Aorta (tissue), 5 donors: ENCODE measurements at regions not wholly inside any gene's neighbourhood (a gene's known extent, or its start where the extent isn't known, plus 50 kb on each side); places are given as distances from the start of the nearest gene placed in this dataset.

ENCODE experiments used
- ATAC-seq: fragments of 200-7000 bp; cut with Tn5 transposase; one replicate; pipeline ENCODE4 v1.9.1; 2022; ENCODE audit warnings: moderate library complexity; ENCODE audit not compliant: low FRiP score
- DNase-seq, 2 donors: peaks; one replicate each; pipeline ENCODE4 v3.0.0-alpha.2; 2020
- H3K27ac ChIP-seq, 2 donors: one replicate each; pipeline ENCODE4 v1.5.1; 2013; ENCODE audit warnings: low read length in 2 of 2, mild to moderate bottlenecking in 2 of 2, moderate library complexity in 2 of 2, control low read depth in 1 of 2, inconsistent platforms in 1 of 2, low read depth in 1 of 2
- H3K27me3 ChIP-seq, 2 donors: one replicate each; pipeline ENCODE4 v1.6.1; 2013; ENCODE audit warnings: control low read depth in 1 of 2, low read length in 1 of 2, mild to moderate bottlenecking in 1 of 2, moderate library complexity in 1 of 2; ENCODE audit not compliant: insufficient read depth in 2 of 2, control insufficient read depth in 1 of 2
- H3K36me3 ChIP-seq, 2 donors: one replicate each; pipeline ENCODE4 v1.6.1; 2013; ENCODE audit warnings: control low read depth in 1 of 2, low read length in 1 of 2, mild to moderate bottlenecking in 1 of 2; ENCODE audit not compliant: insufficient read depth in 2 of 2, control insufficient read depth in 1 of 2
- H3K4me1 ChIP-seq, 2 donors: one replicate each; pipeline ENCODE4 v1.6.1; 2013; ENCODE audit warnings: low read length in 2 of 2, control low read depth in 1 of 2, mild to moderate bottlenecking in 1 of 2, moderate library complexity in 1 of 2; ENCODE audit not compliant: insufficient read depth in 2 of 2, control insufficient read depth in 1 of 2
- H3K4me3 ChIP-seq, 2 donors: one replicate each; pipeline ENCODE4 v1.5.1; 2013; ENCODE audit warnings: low read length in 2 of 2, control low read depth in 1 of 2, mild to moderate bottlenecking in 1 of 2
- H3K9me3 ChIP-seq: one replicate; pipeline ENCODE4 v1.6.1; 2013; ENCODE audit warnings: mild to moderate bottlenecking, low read length; ENCODE audit not compliant: control insufficient read depth
- WGBS, 2 donors: extraction: QIAGEN DNeasy Blood & Tissue Kit; methylation state at CpG; one replicate each; pipeline ENCODE4 v1.1.7; 2013; 5-methylcytosine and 5-hydroxymethylcytosine counted together
- intact Hi-C, 2 donors: fragments of 100-400 bp; cut with DNase I; formaldehyde crosslinking; loops; one replicate each; pipeline versions ENCODE4 v1.14.2 to v1.15.0; 2022
- donor health status: healthy with polysubstance abuse.
- donor health status: Bipolar disorder and iron deficiency.
- donor health status: DM: no; HTN: no; CAD: no.
- donor health status: DM: no; HTN: no; CAD: no.
- donor health status: DM: yes; HTN: yes; CAD: no.

DNA sequence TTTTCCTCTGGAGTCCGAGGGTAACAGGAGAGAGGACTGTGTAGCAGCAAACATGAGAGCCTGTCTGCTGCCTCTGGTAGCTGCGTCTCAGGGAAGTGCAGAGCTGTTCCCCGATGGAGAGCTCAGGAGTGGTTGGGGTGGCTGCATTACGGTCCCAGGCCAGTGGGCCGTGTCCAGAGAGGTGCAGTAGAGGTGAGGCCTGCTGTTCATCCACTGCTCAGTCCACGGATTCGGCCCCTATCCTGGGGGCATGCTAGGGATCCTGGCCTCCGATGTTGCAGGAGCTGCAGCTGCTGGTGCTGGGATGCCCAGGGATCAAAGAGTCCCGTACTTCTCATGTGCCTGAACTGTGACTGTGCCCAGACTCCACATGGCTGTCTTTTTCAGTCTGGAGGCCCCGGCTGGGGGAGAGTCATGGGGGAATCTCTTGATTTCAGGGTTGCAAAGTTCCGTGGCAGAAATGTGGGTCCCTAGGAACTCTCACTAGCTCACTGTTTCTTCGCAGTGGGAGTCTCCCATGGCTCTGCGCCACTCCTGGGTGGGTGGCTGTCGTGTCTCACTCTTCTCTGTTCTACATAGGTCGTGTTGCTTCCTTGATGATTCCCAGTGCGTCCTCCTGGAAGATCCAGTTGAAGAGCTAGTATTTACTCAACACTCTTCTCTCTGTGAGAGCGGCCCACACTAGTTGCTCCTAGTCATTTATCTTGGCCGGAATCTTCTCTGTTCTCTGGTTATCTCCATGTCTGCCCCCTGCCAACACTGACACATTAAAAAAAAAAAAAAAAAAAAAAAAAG lies 109.5 kb upstream of the CENPE start:
- Histone ChIP-seq H3K4me1 (no peaks in the 10 kb centered on the region), H3K4me3 (no peak overlapping the region), H3K27ac (no peak overlapping the region), H3K27me3 (peaks cover 0 to 1% of the 10 kb centered on the region in 2 donors), H3K9me3 (no peaks in the 10 kb centered on the region), H3K36me3 (no peaks in the 10 kb centered on the region)
- DNase-seq (peak in 1 of 2 donors; percentile 60), ATAC-seq (peak; percentile 54)
- intact Hi-C loops: no loop called here
- 81 to 83% methylated on average over 18 of the region's 18 CpGs for WGBS, 2 donors

DNA sequence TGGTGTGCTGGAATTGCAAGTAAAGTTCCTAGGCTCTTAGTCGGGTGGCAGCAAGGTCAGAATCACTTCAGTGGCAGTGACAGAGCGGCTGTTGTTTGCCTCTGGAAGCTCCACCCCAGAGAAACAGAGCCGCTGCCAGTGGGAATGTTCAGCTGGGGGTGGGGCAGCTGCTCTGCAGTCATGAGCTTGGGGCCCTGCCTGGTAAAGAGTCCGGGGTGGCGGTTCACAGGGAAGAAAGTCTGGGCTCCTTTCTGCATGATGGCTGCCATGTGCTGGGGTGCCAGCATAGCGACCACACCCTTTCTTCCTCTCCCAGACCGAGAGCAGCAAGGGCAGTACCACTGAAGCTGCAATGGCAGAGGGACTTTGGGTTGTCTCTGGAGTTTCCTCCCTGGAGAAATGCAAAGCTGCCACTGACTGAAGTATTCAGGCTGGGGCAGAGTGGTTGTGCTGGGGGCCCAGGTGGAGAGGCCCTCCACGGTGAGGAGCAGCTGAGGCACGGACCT lies 108.8 kb upstream of the CENPE start:
- no peaks in the 10 kb centered on the region for H3K36me3 ChIP-seq
- intact Hi-C loops: no loop called here

GRCh38 chr4:103305355-103305754 lies 107.2 kb upstream of the CENPE start:
- no peaks in the 10 kb centered on the region for H3K9me3 ChIP-seq
- no peak overlapping the region for H3K4me3 ChIP-seq
- 72 to 80% methylated on average over 2 of the region's 2 CpGs for WGBS, 2 donors
- DNase-seq (no peak), ATAC-seq (no peak)
- no peak overlapping the region for H3K27ac ChIP-seq
- H3K4me1 ChIP-seq: no peaks in the 10 kb centered on the region
- intact Hi-C loops: no loop called here
- H3K36me3 ChIP-seq: no peaks in the 10 kb centered on the region
- H3K27me3 ChIP-seq: peaks cover 0 to 1% of the 10 kb centered on the region in 2 donors

More for the DNA sequence above, 108.8 kb upstream of the CENPE start:
- H3K4me1 ChIP-seq: no peaks in the 10 kb centered on the region
- no peak overlapping the region for H3K27ac ChIP-seq
- WGBS, 2 donors: 21 to 22% methylated on average over 8 to 9 of the region's 9 CpGs
- peaks cover 0 to 1% of the 10 kb centered on the region in 2 donors for H3K27me3 ChIP-seq
- peak; percentile 76 for ATAC-seq
- no peaks in the 10 kb centered on the region for H3K9me3 ChIP-seq
- no peak for DNase-seq
- no peak overlapping the region for H3K4me3 ChIP-seq

DNA sequence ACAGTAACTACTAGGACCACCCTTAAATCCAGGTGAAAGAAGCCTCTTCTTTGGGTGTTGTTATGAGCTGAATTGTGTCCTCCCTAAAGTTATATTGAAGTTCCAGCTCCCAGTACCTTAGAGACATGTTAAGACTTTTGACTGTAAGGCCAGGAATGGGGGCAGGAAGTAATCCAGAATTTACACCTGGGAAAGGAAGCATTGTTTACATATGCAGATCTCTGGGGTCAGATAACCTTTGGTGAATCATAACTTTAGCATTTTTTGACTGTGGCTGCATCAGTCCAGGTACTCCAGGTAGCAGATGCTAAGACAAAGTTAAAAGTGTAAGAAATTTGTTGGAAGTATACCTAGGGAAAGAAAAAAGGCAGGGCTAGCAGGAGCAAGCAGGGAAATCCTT lies 104.9 kb upstream of the CENPE start:
- Histone ChIP-seq H3K27me3 (no peaks in the 10 kb centered on the region), H3K27ac (no peak overlapping the region), H3K9me3 (no peaks in the 10 kb centered on the region), H3K36me3 (no peaks in the 10 kb centered on the region), H3K4me1 (no peaks in the 10 kb centered on the region), H3K4me3 (no peak overlapping the region)
- DNase-seq (no peak), ATAC-seq (no peak)
- intact Hi-C loops: no loop called here

- intact Hi-C loops: no loop called here
- no peak for ATAC-seq
- no peak overlapping the region for H3K27ac ChIP-seq
- WGBS, 2 donors: 44 to 51% methylated on average over 3 of the region's 3 CpGs
- H3K36me3 ChIP-seq: no peaks in the 10 kb centered on the region
- H3K27me3 ChIP-seq: no peaks in the 10 kb centered on the region
- H3K4me1 ChIP-seq: no peaks in the 10 kb centered on the region
- H3K4me3 ChIP-seq: no peak overlapping the region
- H3K9me3 ChIP-seq: no peaks in the 10 kb centered on the region
- no peak for DNase-seq
These were observed 94.8 kb upstream of the CENPE start for GRCh38 chr4:103292959-103293358.

GRCh38 chr4:103292373-103292772 lies 94.2 kb upstream of the CENPE start:
- Histone ChIP-seq H3K9me3 (no peaks in the 10 kb centered on the region), H3K36me3 (no peaks in the 10 kb centered on the region), H3K27me3 (no peaks in the 10 kb centered on the region), H3K27ac (no peak overlapping the region), H3K4me1 (no peaks in the 10 kb centered on the region), H3K4me3 (no peak overlapping the region)
- ATAC-seq (no peak), DNase-seq (no peak)
- intact Hi-C loops: no loop called here
- WGBS, 2 donors: 73% methylated on average over 4 of the region's 4 CpGs

- no peaks in the 10 kb centered on the region for H3K27me3 ChIP-seq
- no peaks in the 10 kb centered on the region for H3K36me3 ChIP-seq
- peaks cover 2% of the 10 kb centered on the region for H3K9me3 ChIP-seq
- intact Hi-C loops: no loop called here
- no peak for DNase-seq
- ATAC-seq: no peak
- H3K4me1 ChIP-seq: no peaks in the 10 kb centered on the region
- WGBS, 2 donors: 36 to 47% methylated on average over 1 of the region's 1 CpG
- no peak overlapping the region for H3K4me3 ChIP-seq
- no peak overlapping the region for H3K27ac ChIP-seq
These were observed 91.0 kb upstream of the CENPE start for GRCh38 chr4:103289186-103289585.

DNA sequence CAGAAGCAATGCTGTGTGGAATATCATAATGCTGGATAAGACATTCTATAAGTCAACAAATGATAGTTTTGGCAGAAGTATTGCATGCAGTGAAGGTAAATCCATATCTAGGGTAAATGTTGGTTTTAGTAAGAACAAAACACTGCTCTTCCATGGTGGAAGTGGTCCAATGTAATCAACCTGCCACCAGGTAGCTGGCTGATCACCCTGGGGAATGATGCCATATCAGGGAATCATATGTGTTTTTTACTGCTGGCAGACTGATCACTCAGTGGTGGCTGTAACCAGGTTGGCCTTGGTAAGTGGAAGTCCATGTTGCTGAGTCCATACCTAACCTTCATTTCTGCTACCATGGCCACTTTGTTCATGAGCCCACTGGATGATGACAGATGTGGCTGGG lies 74.0 kb upstream of the CENPE start:
- Histone ChIP-seq H3K4me1 (no peaks in the 10 kb centered on the region), H3K27me3 (no peaks in the 10 kb centered on the region), H3K36me3 (no peaks in the 10 kb centered on the region), H3K27ac (no peak overlapping the region), H3K9me3 (peaks cover 2% of the 10 kb centered on the region), H3K4me3 (no peak overlapping the region)
- intact Hi-C loops: no loop called here
- DNase-seq (no peak), ATAC-seq (no peak)

- no peak overlapping the region for H3K4me3 ChIP-seq
- H3K4me1 ChIP-seq: no peaks in the 10 kb centered on the region
- DNase-seq: no peak
- no peaks in the 10 kb centered on the region for H3K36me3 ChIP-seq
- intact Hi-C loops: no loop called here
- H3K27me3 ChIP-seq: no peaks in the 10 kb centered on the region
- H3K27ac ChIP-seq: no peak overlapping the region
- ATAC-seq: no peak
- peaks cover 2% of the 10 kb centered on the region for H3K9me3 ChIP-seq
These were observed 70.6 kb upstream of the CENPE start for GRCh38 chr4:103268746-103269145.
